ENCODE measurements at regions not wholly inside any gene's neighbourhood (a gene's known extent, or its start where the extent isn't known, plus 50 kb on each side); places are given as distances from the start of the nearest gene placed in this dataset.

- Mint-ChIP-seq H3K4me1 (no peaks in the 10 kb centered on the region), H3K9me3 (no peaks in the 10 kb centered on the region), H3K36me3 (ENCODE audit: low read depth) (no peaks in the 10 kb centered on the region), H3K27ac (peak overlapping the region in 1 of 3 experiments; percentile 76), H3K4me3 (no peak overlapping the region), H3K27me3 (ENCODE audit: low read depth) (no peaks in the 10 kb centered on the region)
- no peak for TF ChIP-seq CTCF (IDR thresholded peaks at IDR 0.05; ENCODE audit: unreplicated experiment in 3 of 3)
These were observed 768.6 kb upstream of the HS6ST1 start for GRCh38 chr2:129087133-129087813.

GRCh38 chr2:129091620-129092019, 773.0 kb upstream of the HS6ST1 start:
- Mint-ChIP-seq H3K36me3 (ENCODE audit: low read depth) (no peaks in the 10 kb centered on the region), H3K27me3 (ENCODE audit: low read depth) (no peaks in the 10 kb centered on the region), H3K9me3 (no peaks in the 10 kb centered on the region), H3K27ac (no peak overlapping the region), H3K4me1 (peaks cover 5% of the 10 kb centered on the region), H3K4me3 (no peak overlapping the region)
- no peak for TF ChIP-seq CTCF (IDR thresholded peaks at IDR 0.05; ENCODE audit: unreplicated experiment in 3 of 3)

- Mint-ChIP-seq H3K27ac (peak overlapping the region in 2 of 3 experiments; percentile 42 to 50), H3K36me3 (ENCODE audit: low read depth) (no peaks in the 10 kb centered on the region), H3K9me3 (peaks cover 4% of the 10 kb centered on the region), H3K4me3 (no peak overlapping the region), H3K4me1 (peaks cover 5% of the 10 kb centered on the region), H3K27me3 (ENCODE audit: low read depth) (no peaks in the 10 kb centered on the region)
- TF ChIP-seq CTCF (IDR thresholded peaks at IDR 0.05; ENCODE audit: unreplicated experiment in 3 of 3): no peak
These were observed 774.3 kb upstream of the HS6ST1 start for GRCh38 chr2:129092956-129093355.

GRCh38 chr2:129101186-129101585, 782.5 kb upstream of the HS6ST1 start:
- Mint-ChIP-seq H3K9me3 (peaks cover 4% of the 10 kb centered on the region), H3K36me3 (ENCODE audit: low read depth) (no peaks in the 10 kb centered on the region), H3K4me1 (no peaks in the 10 kb centered on the region), H3K4me3 (no peak overlapping the region), H3K27ac (no peak overlapping the region), H3K27me3 (ENCODE audit: low read depth) (peaks cover 3% of the 10 kb centered on the region)
- no peak for TF ChIP-seq CTCF (IDR thresholded peaks at IDR 0.05; ENCODE audit: unreplicated experiment in 3 of 3)

- Mint-ChIP-seq H3K9me3 (no peaks in the 10 kb centered on the region), H3K4me1 (no peaks in the 10 kb centered on the region), H3K27ac (no peak overlapping the region), H3K27me3 (ENCODE audit: low read depth) (peaks cover 7% of the 10 kb centered on the region), H3K36me3 (ENCODE audit: low read depth) (no peaks in the 10 kb centered on the region), H3K4me3 (no peak overlapping the region)
- TF ChIP-seq CTCF (IDR thresholded peaks at IDR 0.05; ENCODE audit: unreplicated experiment in 3 of 3): no peak
These were observed 785.5 kb upstream of the HS6ST1 start for GRCh38 chr2:129103936-129104878.

Data from nephron (organoid).